GM18868 (cell line): ENCODE measurements at regions not wholly inside any gene's neighbourhood (a gene's known extent, or its start where the extent isn't known, plus 50 kb on each side); places are given as distances from the start of the nearest gene placed in this dataset.

Source experiments
- ATAC-seq: cut with Tn5 transposase; IDR thresholded peaks from one replicate; pipeline ENCODE4 v1.9.1; 2021; ENCODE audit warnings: mild to moderate bottlenecking, moderate library complexity; ENCODE audit not compliant: unreplicated experiment

DNA sequence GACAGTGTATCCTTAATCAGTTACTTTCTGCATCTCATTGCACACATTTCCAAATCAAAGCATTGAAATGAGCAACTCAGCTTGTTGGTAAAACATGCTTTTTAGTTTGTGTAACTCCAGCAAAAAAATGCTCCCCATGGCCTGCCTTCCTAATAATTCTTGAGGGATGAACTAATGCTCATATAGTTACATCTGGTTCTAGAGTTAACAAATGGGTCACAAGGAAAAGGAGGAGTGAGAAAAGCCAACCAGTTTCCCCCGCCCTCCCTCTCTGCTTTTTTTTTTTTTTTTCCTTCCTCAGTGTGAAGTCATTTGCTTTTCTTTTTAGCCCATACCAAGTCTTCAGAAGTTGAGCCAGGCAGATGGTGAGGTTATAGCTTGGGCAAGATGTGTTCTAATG, 231.7 kb downstream of the MTX2 start:
- no peak for ATAC-seq

DNA sequence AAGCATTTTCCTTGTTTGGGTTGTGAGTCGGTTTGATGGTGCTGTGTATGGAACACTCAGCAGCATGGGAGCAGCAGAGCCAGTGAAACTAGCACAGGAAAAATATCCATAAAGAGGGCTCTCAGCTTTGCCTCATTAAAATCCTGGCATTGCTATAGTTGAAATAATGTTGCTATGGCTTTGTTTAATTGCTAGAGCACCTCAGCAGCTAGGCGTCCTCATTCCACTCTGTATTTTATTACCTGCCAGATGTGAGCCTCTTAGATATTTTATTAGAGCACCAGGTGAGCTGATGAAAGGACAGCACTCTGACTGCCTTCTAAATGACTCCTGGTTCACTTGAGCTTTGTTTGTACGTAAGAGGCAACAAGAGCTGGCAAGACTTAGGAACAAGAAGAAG, 232.4 kb downstream of the MTX2 start:
- ATAC-seq: no peak

DNA sequence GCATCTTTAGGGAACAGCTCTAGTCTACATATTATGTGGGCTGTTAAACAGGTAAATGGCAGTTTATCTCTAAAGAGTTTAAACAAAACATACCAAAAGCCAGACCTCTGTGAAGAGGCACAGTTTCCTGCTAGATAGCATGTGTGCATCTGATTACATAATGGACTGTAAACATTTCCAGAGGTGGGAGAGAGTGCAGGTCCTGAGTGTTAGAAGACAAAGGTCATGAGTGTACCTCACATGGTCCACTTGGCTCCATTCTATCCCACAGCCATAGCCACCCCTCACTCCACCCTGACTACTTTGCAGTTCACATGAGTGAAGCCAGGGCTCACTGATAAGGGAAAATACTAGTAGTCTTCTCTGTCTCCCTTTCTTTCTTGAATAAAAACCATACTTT, 233.4 kb downstream of the MTX2 start:
- no peak for ATAC-seq

DNA sequence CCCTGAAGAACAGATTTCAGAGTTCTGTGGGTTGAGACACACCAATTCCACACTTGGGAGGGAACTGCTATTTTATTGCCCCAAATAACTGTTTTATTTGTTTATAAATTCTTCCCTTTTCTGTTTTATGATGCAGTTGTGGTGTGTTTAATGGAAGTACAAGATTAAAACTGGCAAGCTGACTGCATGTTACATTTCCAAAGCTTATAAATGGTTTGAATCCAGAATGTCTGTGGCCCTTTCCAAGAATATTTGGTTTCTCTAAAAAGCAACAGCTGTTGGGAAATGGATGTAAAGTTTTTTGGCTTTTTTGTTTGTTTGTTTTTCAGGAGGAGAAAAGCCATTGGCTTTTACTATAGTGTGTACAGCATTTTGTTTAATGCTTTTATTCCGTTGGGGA, 234.5 kb downstream of the MTX2 start:
- ATAC-seq: no peak

DNA sequence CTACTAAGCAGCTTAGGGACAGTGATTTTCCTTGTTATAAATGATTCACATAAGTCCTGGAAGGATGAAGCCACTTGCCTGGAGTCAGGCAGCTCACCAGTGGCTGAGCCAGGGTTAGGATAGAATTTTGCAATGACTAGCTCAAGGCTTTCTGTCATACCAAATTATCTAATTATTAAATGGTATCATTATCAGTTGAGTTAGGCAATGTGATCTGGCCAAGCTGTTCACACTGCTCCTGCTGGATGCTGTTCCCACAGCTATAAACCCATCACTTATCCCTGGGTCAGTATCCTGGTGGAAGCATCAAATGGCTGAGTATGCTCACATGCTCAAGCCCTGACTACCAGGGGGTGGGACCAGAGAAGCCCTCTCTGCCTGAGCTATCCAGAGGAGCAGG, 235.2 kb downstream of the MTX2 start:
- no peak for ATAC-seq

DNA sequence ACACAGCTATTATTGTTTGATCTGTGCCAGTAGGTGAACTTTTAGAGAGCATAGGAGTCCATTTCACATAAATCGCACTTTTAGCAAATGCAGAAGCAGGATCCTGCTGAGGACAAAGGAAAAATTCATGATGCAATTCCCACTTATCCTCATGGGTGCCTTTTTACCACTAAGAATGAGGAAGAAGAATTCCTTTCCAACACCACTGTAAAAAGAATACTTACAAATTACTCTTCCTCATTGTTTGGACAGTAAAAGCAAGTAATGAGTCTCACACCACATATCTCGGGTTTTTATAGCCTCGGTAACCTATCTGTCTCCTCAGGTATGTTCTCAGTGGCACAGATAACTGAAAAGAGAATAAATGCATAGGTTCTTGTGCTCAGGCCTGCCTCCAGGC, 238.5 kb downstream of the MTX2 start:
- no peak for ATAC-seq

DNA sequence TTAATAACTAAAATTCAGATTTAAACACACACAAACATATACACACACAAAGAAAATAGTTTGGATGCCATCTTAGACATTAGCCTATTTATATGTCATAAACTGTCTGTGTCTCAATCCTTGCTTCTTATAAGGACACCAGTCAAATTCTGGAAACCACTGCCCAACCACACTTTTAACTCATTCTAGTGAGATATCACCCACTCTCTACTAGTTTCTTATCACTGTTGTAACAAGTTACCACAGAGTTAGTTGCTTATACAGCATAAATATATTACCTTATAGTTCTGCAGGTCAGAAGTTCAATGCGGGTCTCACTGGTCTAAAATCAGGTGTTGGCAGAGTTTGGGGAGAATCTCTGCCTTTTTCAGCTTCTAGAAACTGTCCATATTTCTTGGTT, 239.1 kb downstream of the MTX2 start:
- ATAC-seq: no peak

DNA sequence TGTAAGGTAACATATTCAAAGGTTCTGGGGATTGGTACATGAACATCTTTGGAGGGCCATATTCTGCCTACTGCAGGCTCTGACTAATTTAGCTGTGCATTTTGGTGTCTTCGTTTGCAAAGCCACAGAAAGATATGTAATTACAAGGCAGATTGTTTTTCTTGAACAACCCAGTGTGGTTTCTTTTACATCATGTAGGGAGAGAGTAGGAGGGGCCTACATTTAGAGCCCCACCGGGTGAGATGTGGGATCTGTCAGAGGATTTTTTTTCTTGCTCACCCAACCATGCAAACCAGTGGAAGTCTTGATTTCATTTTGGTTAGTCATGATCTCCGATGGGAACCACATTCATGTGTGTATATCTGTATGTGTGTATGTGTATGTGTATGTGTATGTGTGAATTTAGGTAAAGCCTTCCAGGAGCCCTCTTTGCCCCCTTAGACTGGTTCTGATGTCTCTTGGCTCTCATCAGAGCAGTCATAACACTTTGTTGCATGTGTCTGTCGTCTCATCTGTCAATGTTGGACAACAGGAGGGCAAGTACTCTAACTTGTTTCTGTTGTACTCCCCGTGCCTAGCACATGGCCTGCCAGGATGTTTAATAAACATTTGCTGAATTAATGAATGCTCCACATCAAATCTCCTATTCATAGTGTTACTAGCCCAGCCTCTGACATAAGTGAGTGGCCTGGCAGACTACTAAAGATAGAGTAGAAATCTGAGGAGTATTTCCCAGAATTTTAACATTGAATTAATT, 239.9 kb downstream of the MTX2 start:
- peak; percentile 83 for ATAC-seq

DNA sequence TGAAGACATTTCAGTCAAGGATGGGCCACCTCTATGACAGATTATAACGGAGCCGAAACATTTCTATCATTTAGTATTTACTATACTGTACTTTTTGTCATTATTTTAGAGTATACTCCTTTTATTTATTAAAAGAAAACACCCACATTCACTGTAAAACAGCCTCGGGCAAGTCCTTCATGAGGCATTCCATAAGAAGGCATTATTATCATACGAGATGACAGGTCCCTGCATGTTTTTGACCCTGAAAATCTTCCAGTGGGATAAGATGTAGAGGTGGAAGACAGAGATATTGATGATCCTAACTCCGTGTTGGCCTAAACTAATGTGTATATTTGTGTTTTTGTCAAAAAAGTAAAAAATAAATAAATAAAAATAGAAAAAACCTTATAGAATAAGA, 245.0 kb downstream of the MTX2 start:
- ATAC-seq: no peak

DNA sequence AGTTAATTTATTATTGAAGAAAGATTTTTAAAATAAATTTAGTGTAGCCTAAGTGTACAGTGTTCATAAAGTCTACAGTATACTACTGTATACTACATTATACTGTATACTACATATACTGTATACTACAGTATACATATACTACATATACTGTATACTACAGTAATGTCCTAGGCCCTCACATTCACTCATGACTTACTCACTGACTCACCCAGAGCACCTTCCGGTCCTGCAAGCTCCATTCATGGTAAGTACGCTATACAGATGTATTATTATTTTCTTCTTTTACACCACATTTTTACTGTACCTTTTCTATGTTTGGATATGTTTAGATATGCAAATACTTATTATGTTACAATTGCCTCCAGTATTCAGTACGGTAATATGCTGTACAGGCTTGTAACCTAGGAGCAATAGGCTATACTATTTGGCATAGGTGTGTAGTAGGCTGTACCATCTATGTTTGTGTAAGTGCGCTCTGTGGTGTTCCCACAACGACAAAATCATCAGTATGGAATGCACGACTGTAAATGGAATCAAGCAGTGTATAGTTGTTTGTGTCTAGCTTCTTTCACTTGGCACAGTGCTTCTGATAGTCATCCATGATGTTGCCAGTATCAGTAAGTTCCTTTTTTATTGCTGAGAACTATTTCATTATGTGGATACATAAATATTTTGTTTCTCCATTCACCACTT, 245.7 kb downstream of the MTX2 start:
- ATAC-seq: no peak

DNA sequence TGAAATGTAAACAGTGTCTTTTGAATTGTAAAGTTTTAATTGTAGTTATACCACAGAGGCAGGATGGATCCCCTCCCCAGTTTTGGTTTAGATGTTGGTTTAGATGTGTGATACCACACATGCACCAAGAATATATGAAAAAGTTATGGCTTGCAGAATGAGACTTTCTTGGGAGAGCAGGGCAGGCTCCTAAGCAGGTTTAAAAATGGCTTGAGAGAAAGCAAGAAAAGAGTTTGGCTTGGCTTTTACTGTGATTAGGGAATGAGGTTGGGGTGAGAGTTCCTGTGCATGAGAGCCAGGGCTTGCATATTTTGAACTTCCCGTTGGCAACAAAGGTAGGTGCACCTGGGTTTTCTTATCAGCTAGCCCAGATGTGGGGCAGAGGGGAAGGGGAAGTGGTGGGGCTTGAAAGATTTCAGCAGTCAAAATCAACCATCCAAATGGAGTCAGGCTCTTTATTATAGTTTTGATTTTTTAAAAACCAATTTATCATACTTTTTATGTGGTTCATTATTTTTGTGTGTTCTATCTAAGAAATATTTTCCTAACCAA, 246.9 kb downstream of the MTX2 start:
- no peak for ATAC-seq

DNA sequence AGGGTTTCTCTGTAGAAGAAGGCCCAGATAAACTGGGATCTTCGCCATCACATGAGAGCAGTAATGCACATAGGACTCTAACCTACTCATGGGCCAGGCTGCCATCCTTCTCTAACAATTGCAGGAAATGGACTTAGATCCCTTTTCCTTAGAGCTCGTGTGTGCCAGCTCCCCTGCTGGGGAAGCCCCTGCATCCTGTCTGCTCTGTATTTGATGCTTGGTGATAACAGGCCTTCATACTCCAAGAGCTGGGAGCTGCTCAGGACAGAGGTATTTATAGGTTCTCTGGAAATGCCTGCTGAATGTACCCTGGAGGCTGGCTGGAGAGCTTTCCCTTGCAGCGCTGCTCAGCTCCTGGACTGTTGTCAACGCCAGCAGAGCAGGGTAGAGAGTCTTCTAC, 249.6 kb downstream of the MTX2 start:
- no peak for ATAC-seq

DNA sequence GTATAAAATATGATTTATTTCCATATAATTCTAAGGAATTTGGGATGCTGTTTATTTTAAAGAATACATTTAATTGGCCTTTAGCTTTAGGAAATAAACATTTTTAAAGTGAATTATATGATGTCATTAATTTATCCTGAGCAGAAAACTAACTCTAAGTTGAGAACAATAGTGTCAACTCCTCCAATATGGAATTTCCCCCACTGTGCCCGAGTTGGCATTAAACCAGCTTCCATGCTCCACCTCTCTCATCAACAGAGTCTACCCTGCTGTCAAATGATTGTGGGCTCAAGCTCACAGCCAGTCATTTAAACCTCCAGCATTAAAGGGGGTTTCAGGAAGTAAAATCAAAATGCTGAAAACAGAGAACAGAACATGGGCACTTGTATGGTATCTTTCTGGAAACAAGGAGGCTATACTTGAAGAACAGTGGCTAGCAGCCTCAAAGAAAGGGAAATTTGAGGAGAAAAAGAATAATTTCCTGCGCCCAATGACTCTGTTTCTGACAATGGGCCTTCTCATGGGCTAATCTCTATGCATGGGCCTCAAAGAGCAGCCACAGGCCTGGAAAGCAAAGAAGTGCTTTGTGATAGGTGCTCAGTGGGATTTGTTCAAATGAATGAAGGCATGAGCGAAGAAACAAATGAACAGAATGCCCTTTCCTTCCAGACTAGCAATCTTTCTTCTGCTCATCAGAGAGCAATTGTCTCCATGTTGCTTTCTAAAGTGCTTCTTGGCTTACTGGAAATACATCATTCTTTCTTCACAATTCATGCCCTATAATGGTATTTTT, 252.8 kb downstream of the MTX2 start:
- ATAC-seq: no peak

DNA sequence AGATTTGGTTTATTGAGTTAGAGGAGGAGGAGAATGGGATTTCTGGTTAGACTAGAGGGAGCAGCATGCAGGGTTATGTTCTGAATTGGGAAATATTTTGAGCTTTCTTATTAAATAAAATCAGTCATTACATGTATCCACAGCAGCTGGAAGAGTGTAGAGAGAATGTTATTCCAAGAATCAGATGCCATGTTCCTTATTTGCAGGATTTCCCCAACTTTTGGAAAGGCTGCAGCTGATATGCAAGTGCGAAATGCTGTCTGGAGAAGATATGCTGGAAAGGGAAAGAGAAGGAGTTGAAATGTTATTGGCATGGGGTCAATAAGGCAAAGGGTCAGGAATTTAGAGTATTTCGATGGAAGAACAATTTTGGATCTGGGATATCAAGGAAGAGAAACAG, 255.8 kb downstream of the MTX2 start:
- ATAC-seq: no peak

DNA sequence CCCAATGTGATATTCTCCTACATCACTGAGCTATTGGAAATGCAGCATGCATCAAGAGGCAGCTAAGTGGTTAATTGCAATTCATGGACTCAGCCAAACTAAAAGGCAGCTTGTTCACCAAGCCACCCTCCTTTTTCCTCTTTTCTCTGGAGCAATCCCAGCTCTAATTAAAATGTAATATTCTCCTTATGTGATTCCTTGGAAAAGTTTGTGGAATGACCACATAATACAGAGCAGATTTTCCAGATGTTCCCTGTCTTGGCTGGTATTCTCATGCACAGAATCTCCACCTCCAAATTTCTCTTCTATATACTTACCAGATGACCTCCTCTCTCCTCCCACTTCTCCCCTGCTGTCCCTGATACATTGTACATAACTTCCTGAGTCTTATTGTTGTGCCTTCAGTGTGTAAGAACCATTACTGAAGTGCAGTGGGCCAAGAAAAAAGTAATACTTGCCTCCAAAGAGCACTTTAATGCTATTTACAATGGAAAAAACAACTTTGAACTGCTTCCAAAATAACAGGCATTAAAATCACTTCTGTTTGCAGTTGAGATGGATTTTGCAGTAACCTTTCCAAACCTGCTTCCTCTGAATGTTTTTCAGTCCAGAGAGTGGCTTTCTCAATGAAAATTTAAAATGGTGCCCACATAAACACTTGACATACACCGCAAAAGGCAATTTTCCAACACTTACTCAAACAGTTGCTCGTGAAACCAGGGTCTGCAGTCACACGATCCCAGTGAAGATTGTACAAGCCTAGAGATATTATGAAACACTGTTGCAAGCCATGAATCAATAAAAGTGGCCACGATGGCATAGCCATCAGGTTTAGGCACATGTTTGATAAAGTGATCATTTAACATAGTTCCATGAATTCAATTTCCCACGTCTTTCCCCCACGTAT, 258.0 kb downstream of the MTX2 start:
- no peak for ATAC-seq

DNA sequence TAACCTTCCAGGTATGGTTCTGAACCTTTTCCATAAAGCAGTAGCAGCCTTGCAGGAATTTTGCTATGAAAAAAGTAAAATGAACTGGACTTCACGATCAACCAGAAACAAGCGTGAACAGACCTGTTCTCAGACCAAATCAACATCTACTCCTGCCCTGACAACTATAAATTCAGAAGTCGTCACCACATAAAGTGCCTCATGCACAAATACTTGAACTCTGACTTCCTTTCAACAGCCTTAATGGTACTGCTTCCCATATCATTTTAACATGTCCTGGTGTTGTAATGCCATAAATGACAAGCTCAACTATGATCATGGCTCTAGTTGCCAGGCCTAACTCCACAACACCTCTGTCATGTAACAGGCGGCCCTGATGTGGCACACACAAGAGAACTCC, 262.4 kb downstream of the MTX2 start:
- ATAC-seq: no peak

DNA sequence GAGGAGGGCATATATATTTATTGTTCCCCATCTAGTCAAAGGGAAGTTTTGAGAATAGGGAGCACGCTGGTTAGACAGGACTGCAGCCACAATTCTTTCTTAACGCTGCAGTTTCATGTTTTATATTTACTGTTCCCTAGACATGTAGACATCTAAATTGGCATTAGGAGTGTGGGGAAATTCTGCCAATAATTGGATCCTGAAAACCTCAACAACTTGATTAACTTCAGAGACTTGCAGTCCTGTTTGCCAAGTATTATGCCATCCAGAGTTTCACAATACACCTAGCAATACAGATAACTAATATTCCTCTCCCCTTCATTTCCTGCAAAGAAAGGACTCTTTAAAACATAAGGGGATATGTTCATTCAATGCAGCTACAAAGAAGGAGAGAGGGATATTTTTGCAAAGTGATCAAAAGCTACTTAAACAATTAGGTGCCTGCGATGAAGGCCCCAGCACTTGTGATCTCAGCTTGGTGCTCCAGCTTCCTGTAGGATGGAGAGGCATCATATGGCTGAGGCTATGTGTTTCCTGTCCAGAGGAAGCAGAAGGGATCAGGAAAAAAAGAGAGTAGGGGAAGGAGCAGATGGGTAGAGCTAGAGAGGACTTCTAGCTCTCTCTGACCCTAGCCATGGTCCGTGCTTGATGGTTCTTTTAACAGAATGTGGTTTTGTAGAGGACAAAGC, 264.4 kb downstream of the MTX2 start:
- no peak for ATAC-seq

DNA sequence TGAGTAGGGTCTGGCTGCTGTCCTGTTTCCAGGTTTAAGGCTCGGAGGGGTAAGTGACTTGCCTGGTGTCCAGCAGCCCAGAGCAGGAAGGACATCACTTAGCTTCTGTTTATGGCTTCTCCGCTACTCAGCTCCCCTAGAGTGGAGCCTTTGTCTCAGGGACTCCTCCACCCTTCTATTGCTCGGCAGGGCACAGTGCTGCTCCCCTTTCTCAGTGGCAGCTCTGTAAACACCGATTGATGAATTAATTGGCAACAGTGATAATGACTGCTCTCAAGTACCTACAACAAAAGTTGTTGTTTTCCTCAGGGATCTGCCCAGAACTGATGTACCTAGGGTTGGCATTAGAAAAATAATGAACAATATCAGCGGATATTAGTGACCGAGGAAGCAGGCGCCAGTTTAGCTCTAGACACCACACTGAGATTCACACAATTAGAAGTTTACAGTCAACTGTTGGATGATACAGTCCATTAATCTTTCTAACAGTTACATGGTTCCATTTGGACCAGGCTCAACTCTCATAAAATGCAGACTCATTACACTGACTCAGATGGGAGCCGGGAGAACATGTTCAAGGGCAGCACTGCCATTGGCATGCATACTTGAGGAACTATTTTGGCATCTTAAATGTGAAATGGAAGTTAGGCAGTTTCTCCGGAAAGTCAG, 265.7 kb downstream of the MTX2 start:
- ATAC-seq: no peak

DNA sequence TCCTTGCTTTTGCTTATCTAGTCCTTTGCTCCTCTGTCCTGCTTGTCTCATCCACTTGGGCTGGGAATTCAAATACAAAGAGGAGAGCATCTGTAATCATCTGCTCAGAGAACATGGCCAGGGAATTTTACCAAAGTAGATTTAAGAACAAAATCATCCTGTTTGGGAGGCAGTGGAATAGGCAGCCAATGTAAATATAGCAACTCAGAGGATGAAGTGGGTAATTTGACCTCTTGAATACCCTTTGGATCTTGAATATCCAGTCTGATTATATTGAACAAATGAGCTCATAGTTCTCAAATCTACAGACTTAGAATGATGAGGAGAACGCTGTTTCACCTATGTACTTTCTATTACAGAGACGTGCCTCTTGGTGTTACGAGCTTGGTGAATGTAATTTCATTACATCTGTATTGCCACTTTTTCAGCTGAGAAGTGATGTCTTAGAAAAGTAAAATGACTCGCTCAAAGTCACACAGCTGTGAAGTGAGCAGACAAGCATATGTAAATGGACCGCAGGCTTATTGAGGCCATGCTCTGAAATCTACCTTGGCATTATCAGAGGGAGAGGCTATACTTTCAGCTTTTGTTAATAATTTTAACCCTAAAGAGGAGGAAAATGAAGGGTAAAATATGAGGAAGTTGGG, 266.3 kb downstream of the MTX2 start:
- ATAC-seq: no peak
